ENCODE measurements at regions not wholly inside any gene's neighbourhood (a gene's known extent, or its start where the extent isn't known, plus 50 kb on each side); places are given as distances from the start of the nearest gene placed in this dataset.

GRCh38 chr2:147483911-147484310 lies 360.9 kb upstream of the ACVR2A start:
- no peak for TF ChIP-seq CTCF (conservative IDR thresholded peaks at IDR 0.05; ENCODE audit: low read depth, low read length)
- TF ChIP-seq EZH2 (IDR thresholded peaks at IDR 0.05; ENCODE audit: borderline replicate concordance, low read depth, low read length, poor library complexity, severe bottlenecking) = no peak
